ENCODE measurements at regions not wholly inside any gene's neighbourhood (a gene's known extent, or its start where the extent isn't known, plus 50 kb on each side); places are given as distances from the start of the nearest gene placed in this dataset.

- no peak overlapping the region for H2BK5ac ChIP-seq (ENCODE audit: low read depth, low read length)
- no peak overlapping the region for H2AK5ac ChIP-seq (ENCODE audit: low read depth, low read length)
- no peak overlapping the region for H3K4ac ChIP-seq (replicated peaks; ENCODE audit: insufficient read length, low read depth, low read length)
- no peak overlapping the region for H2BK20ac ChIP-seq (ENCODE audit: low read length)
- no peaks in the 10 kb centered on the region for H3K79me1 ChIP-seq (ENCODE audit: low read depth, low read length)
- no peak overlapping the region for H3K4me3 ChIP-seq (ENCODE audit: extremely low read depth in 1 of 4, insufficient read depth in 2 of 4, low read depth in 3 of 4, low read length in 4 of 4)
- H3K79me2 ChIP-seq (ENCODE audit: control insufficient read depth in 1 of 2, insufficient read depth in 2 of 2, low read length in 2 of 2) = no peaks in the 10 kb centered on the region
- 90% methylated on average over 6 of the region's 6 CpGs; no CpG with 5 or more reads in 1 of the 2 experiments for WGBS, 2 experiments (ENCODE audit: extremely low coverage in 1 of 2, insufficient coverage in 1 of 2, insufficient read length in 1 of 2, insufficient replicate concordance in 2 of 2, low coverage in 1 of 2, low lambda C conversion rate in 2 of 2, missing lambda C conversion rate in 1 of 2)
- H4K91ac ChIP-seq (replicated peaks; ENCODE audit: insufficient read length, low read length) = no peak overlapping the region
- DNase-seq (ENCODE audit: low read depth in 1 of 2, low spot score in 2 of 2) (no peak), FAIRE-seq (no peak)
- no peak overlapping the region for H3K14ac ChIP-seq (ENCODE audit: insufficient read length)
- H2BK12ac ChIP-seq (ENCODE audit: low read depth, low read length) = no peak overlapping the region
- CTCF ChIA-PET (ENCODE audit: partially characterized antibody) = interaction anchor here (0.7 to 1.1 kb wide), 4 partner anchors 26 to 436 kb away, joined by 3 to 5 read pairs (median 4); no protein-coding TSS in a partner anchor
- no peak overlapping the region for H3K18ac ChIP-seq (ENCODE audit: extremely low read depth, low read length)
- H4K5ac ChIP-seq (ENCODE audit: insufficient read length, low read depth, low read length) = no peak overlapping the region
- POLR2A ChIA-PET (ENCODE audit: partially characterized antibody) = interaction anchor here (5.2 kb wide), 1 partner anchor 11 kb away, joined by 23 read pairs; no protein-coding TSS in a partner anchor
- no peak overlapping the region for H4K8ac ChIP-seq (ENCODE audit: extremely low read depth, insufficient read depth, low read length)
- H3K4me1 ChIP-seq (replicated peaks in 1 of 4; ENCODE audit: control insufficient read depth in 3 of 4, insufficient read depth in 4 of 4, low read length in 3 of 4) = peaks cover 0 to 8% (median 1%) of the 10 kb centered on the region in 4 experiments; a peak in 2 of 7 replicates
- no peak overlapping the region for H2BK15ac ChIP-seq (ENCODE audit: low read length)
- H3K27ac ChIP-seq (ENCODE audit: low read depth, low read length) = no peak overlapping the region
- no peak overlapping the region for H2AFZ ChIP-seq (ENCODE audit: low read length)
- H3K56ac ChIP-seq (replicated peaks; ENCODE audit: insufficient read length, low read depth, low read length) = no peak overlapping the region
- 0 out of 2 replicates have a peak, but pooled peaks cover 2% of the 10 kb centered on the region for H3K23me2 ChIP-seq (ENCODE audit: low read depth, low read length)
- no peaks in the 10 kb centered on the region for H3K27me3 ChIP-seq (replicated peaks in 1 of 4; ENCODE audit: control insufficient read depth in 3 of 4, extremely low read depth in 1 of 4, insufficient read depth in 3 of 4, low read length in 3 of 4)
- H3K9me3 ChIP-seq (ENCODE audit: insufficient read depth in 2 of 2, low read depth in 1 of 2, low read length in 1 of 2) = peaks cover 7 to 8% of the 10 kb centered on the region in 2 experiments; a peak in 3 of 4 replicates
- H3K4me2 ChIP-seq (ENCODE audit: insufficient read depth in 1 of 2, low read depth in 2 of 2, low read length in 2 of 2) = no peak overlapping the region
- H2BK120ac ChIP-seq (replicated peaks; ENCODE audit: low read depth, low read length) = no peak overlapping the region
- no peak overlapping the region for H3K9ac ChIP-seq (replicated peaks in 1 of 4; ENCODE audit: extremely low read depth in 1 of 4, low read depth in 3 of 4, low read length in 3 of 4)
- no peaks in the 10 kb centered on the region for H4K20me1 ChIP-seq (replicated peaks in 1 of 2; ENCODE audit: control insufficient read depth in 1 of 2, insufficient read depth in 2 of 2, low read length in 2 of 2)
- no peaks in the 10 kb centered on the region; a peak in 1 of 8 replicates for H3K36me3 ChIP-seq (ENCODE audit: control insufficient read depth in 2 of 4, insufficient read depth in 4 of 4, low read length in 3 of 4)
- no peak overlapping the region for H3K23ac ChIP-seq (ENCODE audit: insufficient read length)
- TF ChIP-seq MAX (IDR thresholded peaks at IDR 0.05) (no peak), SIN3A (conservative IDR thresholded peaks at IDR 0.05 in 1 of 2, IDR thresholded peaks at IDR 0.05 in 1 of 2; ENCODE audit: low read depth in 1 of 2, low read length in 2 of 2) (no peak), USF2 (IDR thresholded peaks at IDR 0.05; ENCODE audit: low read length) (no peak), ZNF274 (IDR thresholded peaks at IDR 0.05; ENCODE audit: borderline replicate concordance, extremely low read depth, low read length) (no peak), SUZ12 (IDR thresholded peaks at IDR 0.05; ENCODE audit: low read length) (no peak), EZH2 (IDR thresholded peaks at IDR 0.05; ENCODE audit: low read depth, low read length, severe bottlenecking) (no peak), POU5F1 (IDR thresholded peaks at IDR 0.05; ENCODE audit: low read depth, low read length) (no peak), TEAD4 (IDR thresholded peaks at IDR 0.05; ENCODE audit: low read depth, low read length) (no peak), TAF1 (IDR thresholded peaks at IDR 0.05; ENCODE audit: low read depth, low read length) (no peak), KDM4A (IDR thresholded peaks at IDR 0.05; ENCODE audit: low read depth, low read length, severe bottlenecking) (no peak), HDAC6 (IDR thresholded peaks at IDR 0.05; ENCODE audit: low read depth, low read length) (no peak)
Measured at GRCh38 chr1:224486801-224487583, 52.4 kb upstream of the WDR26 start.

Measured in H1 (cell line).